ENCODE measurements at regions not wholly inside any gene's neighbourhood (a gene's known extent, or its start where the extent isn't known, plus 50 kb on each side); places are given as distances from the start of the nearest gene placed in this dataset.

DNA sequence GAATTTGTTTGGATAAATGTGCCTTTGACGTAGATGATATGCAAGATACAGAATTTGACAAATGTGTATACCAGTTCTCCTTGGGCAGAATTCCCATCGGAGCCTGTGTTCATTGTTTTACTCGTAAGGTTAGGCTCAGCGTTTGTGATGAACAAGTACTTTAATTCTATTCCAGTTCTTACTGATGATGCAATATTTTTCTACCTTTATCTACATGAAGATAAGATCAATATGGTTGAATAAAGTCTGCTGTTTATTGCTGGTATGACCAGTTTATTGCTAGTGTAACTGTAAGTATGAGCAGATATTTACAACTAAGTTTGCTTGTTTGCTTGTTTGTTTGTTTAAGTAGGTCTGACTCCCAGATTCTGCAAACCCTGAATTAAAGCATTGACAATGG, 145.4 kb upstream of the ADARB2 start:
- peaks cover 3% of the 10 kb centered on the region for H3K9me3 Mint-ChIP-seq
- no peak overlapping the region for H3K4me3 Mint-ChIP-seq
- no peak for DNase-seq
- H3K36me3 Mint-ChIP-seq (ENCODE audit: low read depth), result no peaks in the 10 kb centered on the region
- POLR2A ChIA-PET, result no interaction called here
- CTCF ChIA-PET, result no interaction called here
- H3K27me3 Mint-ChIP-seq, result peaks cover under 1% of the 10 kb centered on the region
- H3K4me1 Mint-ChIP-seq, result peaks cover 2% of the 10 kb centered on the region
- H3K27ac Mint-ChIP-seq, result no peak overlapping the region

GRCh38 chr10:1882180-1882579, 144.9 kb upstream of the ADARB2 start:
- H3K4me3 Mint-ChIP-seq, result no peak overlapping the region
- peaks cover 3% of the 10 kb centered on the region for H3K9me3 Mint-ChIP-seq
- H3K27me3 Mint-ChIP-seq, result no peaks in the 10 kb centered on the region
- no peak overlapping the region for H3K27ac Mint-ChIP-seq
- H3K4me1 Mint-ChIP-seq, result peaks cover 2% of the 10 kb centered on the region
- ChIA-PET CTCF (interaction anchor here (1.1 kb wide), 1 partner anchor 9 kb away, joined by 3 read pairs; no protein-coding TSS in a partner anchor), POLR2A (no interaction called here)
- DNase-seq, result no peak
- H3K36me3 Mint-ChIP-seq (ENCODE audit: low read depth), result no peaks in the 10 kb centered on the region

- Mint-ChIP-seq H3K27ac (peak overlapping the region; percentile 44), H3K4me3 (no peak overlapping the region), H3K4me1 (peaks cover 2% of the 10 kb centered on the region), H3K36me3 (ENCODE audit: low read depth) (no peaks in the 10 kb centered on the region), H3K9me3 (peaks cover 3% of the 10 kb centered on the region), H3K27me3 (no peaks in the 10 kb centered on the region)
- ChIA-PET CTCF (interaction anchor here (1.1 kb wide), 1 partner anchor 10 kb away, joined by 3 read pairs; no protein-coding TSS in a partner anchor), POLR2A (no interaction called here)
- DNase-seq, result no peak
Observed at GRCh38 chr10:1881636-1882035, 144.3 kb upstream of the ADARB2 start.

DNA sequence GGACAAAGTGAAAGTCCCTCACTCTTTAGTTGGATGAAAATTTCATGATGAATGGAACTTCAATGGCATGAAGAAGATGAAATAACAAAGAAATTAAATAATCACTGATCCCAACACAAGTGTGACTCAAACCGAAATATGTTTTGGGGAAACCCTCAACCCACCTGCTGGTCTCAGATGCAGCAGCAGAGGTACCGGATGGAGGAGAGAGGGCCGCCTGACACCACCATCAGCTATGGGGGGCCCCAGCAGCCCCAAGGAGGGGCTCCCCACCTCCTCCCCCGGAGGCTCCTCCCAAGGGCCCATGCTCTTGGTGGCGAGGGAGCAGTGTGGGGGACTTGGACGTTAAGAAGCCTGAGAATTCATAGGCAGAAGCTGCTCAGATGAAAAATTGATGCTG, 137.2 kb upstream of the ADARB2 start:
- Mint-ChIP-seq H3K4me3 (no peak overlapping the region), H3K36me3 (ENCODE audit: low read depth) (no peaks in the 10 kb centered on the region), H3K27ac (no peak overlapping the region), H3K9me3 (no peaks in the 10 kb centered on the region), H3K4me1 (no peaks in the 10 kb centered on the region), H3K27me3 (no peaks in the 10 kb centered on the region)
- POLR2A ChIA-PET, result no interaction called here
- CTCF ChIA-PET, result no interaction called here
- no peak for DNase-seq

DNA sequence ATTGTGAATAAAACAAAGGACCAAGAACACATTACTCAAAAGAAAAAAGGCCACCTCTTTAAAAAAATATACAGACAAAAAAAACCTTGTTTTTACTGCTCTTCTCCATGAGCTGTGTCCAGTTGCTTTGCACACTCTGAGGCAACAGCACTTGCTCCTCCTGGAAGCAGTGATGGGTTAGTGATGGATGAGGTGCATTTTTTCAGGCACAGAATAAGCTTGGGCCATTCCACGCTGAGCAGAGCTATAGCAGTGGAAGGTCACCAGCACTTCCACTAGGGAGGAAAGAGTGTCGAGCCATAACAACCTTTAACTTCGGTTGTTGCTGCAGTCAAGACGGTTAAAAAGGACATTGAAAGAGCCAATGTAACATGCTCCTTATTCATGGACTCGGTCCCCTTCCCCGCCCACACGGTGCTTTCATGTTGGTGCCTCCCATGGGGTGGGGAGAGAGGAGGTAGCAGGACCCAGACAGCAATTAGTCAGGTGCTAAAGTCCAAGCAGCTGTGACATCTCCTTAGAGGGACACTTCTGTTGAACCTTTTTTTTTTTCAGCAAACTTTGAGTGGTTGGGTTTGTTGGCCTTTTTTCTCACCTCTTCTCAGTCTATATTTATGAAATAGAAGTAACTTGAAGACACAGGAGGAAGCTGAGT, 136.5 kb upstream of the ADARB2 start:
- no peak for DNase-seq
- ChIA-PET POLR2A (no interaction called here), CTCF (no interaction called here)
- Mint-ChIP-seq H3K27ac (no peak overlapping the region), H3K4me1 (no peaks in the 10 kb centered on the region), H3K9me3 (no peaks in the 10 kb centered on the region), H3K36me3 (ENCODE audit: low read depth) (no peaks in the 10 kb centered on the region), H3K27me3 (no peaks in the 10 kb centered on the region), H3K4me3 (no peak overlapping the region)

GRCh38 chr10:1872151-1872726, 134.9 kb upstream of the ADARB2 start:
- Mint-ChIP-seq H3K4me3 (no peak overlapping the region), H3K27me3 (no peaks in the 10 kb centered on the region), H3K9me3 (no peaks in the 10 kb centered on the region), H3K27ac (no peak overlapping the region), H3K36me3 (ENCODE audit: low read depth) (no peaks in the 10 kb centered on the region), H3K4me1 (no peaks in the 10 kb centered on the region)
- no peak for DNase-seq
- POLR2A ChIA-PET, result no interaction called here
- CTCF ChIA-PET, result no interaction called here

- Mint-ChIP-seq H3K9me3 (no peaks in the 10 kb centered on the region), H3K27ac (no peak overlapping the region), H3K4me3 (no peak overlapping the region), H3K27me3 (no peaks in the 10 kb centered on the region), H3K4me1 (no peaks in the 10 kb centered on the region), H3K36me3 (ENCODE audit: low read depth) (no peaks in the 10 kb centered on the region)
- POLR2A ChIA-PET, result no interaction called here
- DNase-seq, result no peak
- CTCF ChIA-PET, result no interaction called here
Observed at GRCh38 chr10:1870491-1870890, 133.2 kb upstream of the ADARB2 start.

DNA sequence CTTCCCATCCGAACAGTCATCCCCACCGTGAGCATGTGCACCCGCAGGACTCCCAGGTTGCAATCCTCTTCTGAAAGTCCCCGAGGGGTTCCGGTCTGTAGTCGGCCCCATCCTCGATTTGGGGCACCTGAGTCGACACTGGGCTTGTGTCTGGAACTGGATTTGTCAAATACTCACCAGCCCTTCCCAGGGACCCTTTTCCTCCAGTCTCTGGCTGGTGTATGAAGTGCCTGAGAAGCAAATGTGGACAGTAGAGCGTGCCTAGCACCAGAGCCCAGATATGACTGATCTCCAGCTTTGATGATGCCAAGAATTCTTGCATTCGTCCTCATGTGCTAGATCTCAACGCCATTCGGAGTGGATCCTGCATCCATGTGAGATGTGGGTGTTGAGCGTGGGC, 132.5 kb upstream of the ADARB2 start:
- CTCF ChIA-PET, result no interaction called here
- Mint-ChIP-seq H3K4me1 (no peaks in the 10 kb centered on the region), H3K27ac (no peak overlapping the region), H3K4me3 (no peak overlapping the region), H3K27me3 (no peaks in the 10 kb centered on the region), H3K9me3 (no peaks in the 10 kb centered on the region), H3K36me3 (ENCODE audit: low read depth) (no peaks in the 10 kb centered on the region)
- DNase-seq, result no peak
- POLR2A ChIA-PET, result no interaction called here

- DNase-seq, result no peak
- ChIA-PET CTCF (no interaction called here), POLR2A (no interaction called here)
- Mint-ChIP-seq H3K36me3 (ENCODE audit: low read depth) (no peaks in the 10 kb centered on the region), H3K9me3 (peaks cover 6% of the 10 kb centered on the region), H3K4me3 (no peak overlapping the region), H3K27ac (no peak overlapping the region), H3K4me1 (no peaks in the 10 kb centered on the region), H3K27me3 (no peaks in the 10 kb centered on the region)
Observed at GRCh38 chr10:1860351-1860750, 123.0 kb upstream of the ADARB2 start.

GRCh38 chr10:1858547-1858946, 121.2 kb upstream of the ADARB2 start:
- Mint-ChIP-seq H3K4me3 (no peak overlapping the region), H3K36me3 (ENCODE audit: low read depth) (no peaks in the 10 kb centered on the region), H3K27me3 (no peaks in the 10 kb centered on the region), H3K9me3 (peaks cover 2% of the 10 kb centered on the region), H3K4me1 (no peaks in the 10 kb centered on the region), H3K27ac (no peak overlapping the region)
- ChIA-PET POLR2A (no interaction called here), CTCF (no interaction called here)
- DNase-seq, result no peak

GRCh38 chr10:1858048-1858447, 120.7 kb upstream of the ADARB2 start:
- H3K4me3 Mint-ChIP-seq, result no peak overlapping the region
- H3K27me3 Mint-ChIP-seq, result no peaks in the 10 kb centered on the region
- no peaks in the 10 kb centered on the region for H3K9me3 Mint-ChIP-seq
- ChIA-PET POLR2A (no interaction called here), CTCF (no interaction called here)
- no peak for DNase-seq
- H3K27ac Mint-ChIP-seq, result peak overlapping the region; percentile 10
- no peaks in the 10 kb centered on the region for H3K36me3 Mint-ChIP-seq (ENCODE audit: low read depth)
- H3K4me1 Mint-ChIP-seq, result no peaks in the 10 kb centered on the region

- no peaks in the 10 kb centered on the region for H3K27me3 Mint-ChIP-seq
- POLR2A ChIA-PET, result no interaction called here
- CTCF ChIA-PET, result no interaction called here
- H3K36me3 Mint-ChIP-seq (ENCODE audit: low read depth), result no peaks in the 10 kb centered on the region
- DNase-seq, result no peak
- no peak overlapping the region for H3K27ac Mint-ChIP-seq
- no peak overlapping the region for H3K4me3 Mint-ChIP-seq
- H3K4me1 Mint-ChIP-seq, result no peaks in the 10 kb centered on the region
- H3K9me3 Mint-ChIP-seq, result no peaks in the 10 kb centered on the region
Observed at GRCh38 chr10:1855911-1856310, 118.6 kb upstream of the ADARB2 start.

DNA sequence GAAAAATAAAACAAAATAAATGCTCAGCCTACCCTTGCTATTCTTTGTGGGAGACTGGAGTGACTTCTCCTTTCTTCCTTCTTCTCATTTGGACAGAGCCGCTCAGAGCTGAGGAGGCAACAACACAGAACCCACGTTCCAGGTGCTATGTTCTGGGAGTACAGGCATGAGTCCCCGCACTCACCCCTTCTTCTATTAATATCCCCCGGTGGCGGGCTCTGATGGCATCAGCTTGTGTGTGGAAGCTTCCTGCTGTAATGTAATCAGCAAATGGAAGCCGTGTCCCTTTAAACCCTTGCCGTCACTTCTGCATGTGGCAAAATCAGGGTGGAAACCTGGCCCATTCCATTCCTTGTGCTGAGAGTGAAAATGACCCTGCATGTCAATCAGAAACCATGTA, 116.9 kb upstream of the ADARB2 start:
- H3K36me3 Mint-ChIP-seq (ENCODE audit: low read depth), result no peaks in the 10 kb centered on the region
- H3K9me3 Mint-ChIP-seq, result no peaks in the 10 kb centered on the region
- POLR2A ChIA-PET, result no interaction called here
- no peak overlapping the region for H3K27ac Mint-ChIP-seq
- H3K4me3 Mint-ChIP-seq, result no peak overlapping the region
- no peaks in the 10 kb centered on the region for H3K27me3 Mint-ChIP-seq
- CTCF ChIA-PET, result no interaction called here
- no peaks in the 10 kb centered on the region for H3K4me1 Mint-ChIP-seq
- DNase-seq, result no peak

DNA sequence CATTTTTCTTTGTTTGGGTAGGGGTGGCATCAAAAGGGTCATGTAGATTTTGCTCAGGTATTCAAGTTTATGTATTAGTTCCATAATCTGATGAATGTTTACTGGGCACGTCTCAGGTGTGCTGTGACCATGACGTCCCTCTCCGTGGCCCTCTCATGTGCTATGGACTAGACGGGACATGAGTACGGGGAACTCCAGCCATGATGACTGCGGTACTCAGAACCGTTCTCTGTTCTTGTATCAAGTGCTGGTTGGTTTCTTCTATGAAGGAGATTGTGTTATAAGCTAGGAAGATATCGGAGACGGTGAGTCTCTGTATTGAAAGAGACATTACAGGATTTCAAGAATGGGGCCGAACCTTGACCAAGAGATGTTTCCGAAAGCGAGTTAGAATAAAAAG, 116.5 kb upstream of the ADARB2 start:
- Mint-ChIP-seq H3K9me3 (no peaks in the 10 kb centered on the region), H3K27ac (no peak overlapping the region), H3K4me3 (no peak overlapping the region), H3K36me3 (ENCODE audit: low read depth) (no peaks in the 10 kb centered on the region), H3K4me1 (no peaks in the 10 kb centered on the region), H3K27me3 (no peaks in the 10 kb centered on the region)
- POLR2A ChIA-PET, result no interaction called here
- DNase-seq, result no peak
- CTCF ChIA-PET, result no interaction called here

Data from activated CD4-positive, alpha-beta T cell treated with anti-CD3 and anti-CD28 coated beads, Interleukin-2, amount 10 ng/mL, durations not matched to agents 7 days and 5 days (primary cell).